ENCODE measurements at regions not wholly inside any gene's neighbourhood (a gene's known extent, or its start where the extent isn't known, plus 50 kb on each side); places are given as distances from the start of the nearest gene placed in this dataset.

DNA sequence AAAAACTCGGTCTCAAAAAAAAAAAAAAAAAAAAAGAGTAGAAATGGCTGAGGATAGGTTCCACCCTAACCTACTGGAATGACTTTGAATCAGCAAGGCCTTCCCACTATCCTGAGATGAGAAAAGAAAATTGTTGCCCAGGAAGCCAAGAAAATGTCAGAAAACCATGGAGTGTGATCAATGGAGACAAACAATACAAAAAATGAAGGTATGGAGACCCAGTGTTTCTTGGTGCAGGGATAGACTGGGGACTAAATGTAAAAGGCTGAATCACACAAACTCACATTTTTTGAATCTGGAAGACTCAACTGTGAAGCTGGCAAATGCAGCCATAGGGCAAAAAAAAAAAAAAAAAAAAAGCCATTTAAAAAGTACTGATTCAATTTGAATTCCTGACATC is 364.3 kb upstream of the ANKRD30A start:
- Histone ChIP-seq H3K27ac (no peak overlapping the region), H3K36me3 (no peaks in the 10 kb centered on the region), H3K4me1 (no peaks in the 10 kb centered on the region), H3K27me3 (no peaks in the 10 kb centered on the region), H3K9me3 (no peaks in the 10 kb centered on the region), H3K4me3 (no peak overlapping the region)
- TF ChIP-seq, protein P1, sequence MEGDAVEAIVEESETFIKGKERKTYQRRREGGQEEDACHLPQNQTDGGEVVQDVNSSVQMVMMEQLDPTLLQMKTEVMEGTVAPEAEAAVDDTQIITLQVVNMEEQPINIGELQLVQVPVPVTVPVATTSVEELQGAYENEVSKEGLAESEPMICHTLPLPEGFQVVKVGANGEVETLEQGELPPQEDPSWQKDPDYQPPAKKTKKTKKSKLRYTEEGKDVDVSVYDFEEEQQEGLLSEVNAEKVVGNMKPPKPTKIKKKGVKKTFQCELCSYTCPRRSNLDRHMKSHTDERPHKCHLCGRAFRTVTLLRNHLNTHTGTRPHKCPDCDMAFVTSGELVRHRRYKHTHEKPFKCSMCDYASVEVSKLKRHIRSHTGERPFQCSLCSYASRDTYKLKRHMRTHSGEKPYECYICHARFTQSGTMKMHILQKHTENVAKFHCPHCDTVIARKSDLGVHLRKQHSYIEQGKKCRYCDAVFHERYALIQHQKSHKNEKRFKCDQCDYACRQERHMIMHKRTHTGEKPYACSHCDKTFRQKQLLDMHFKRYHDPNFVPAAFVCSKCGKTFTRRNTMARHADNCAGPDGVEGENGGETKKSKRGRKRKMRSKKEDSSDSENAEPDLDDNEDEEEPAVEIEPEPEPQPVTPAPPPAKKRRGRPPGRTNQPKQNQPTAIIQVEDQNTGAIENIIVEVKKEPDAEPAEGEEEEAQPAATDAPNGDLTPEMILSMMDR (IDR thresholded peaks at IDR 0.05): no peak
- no peak for TF ChIP-seq POLR2A (IDR thresholded peaks at IDR 0.05)
- DNase-seq: no peak

DNA sequence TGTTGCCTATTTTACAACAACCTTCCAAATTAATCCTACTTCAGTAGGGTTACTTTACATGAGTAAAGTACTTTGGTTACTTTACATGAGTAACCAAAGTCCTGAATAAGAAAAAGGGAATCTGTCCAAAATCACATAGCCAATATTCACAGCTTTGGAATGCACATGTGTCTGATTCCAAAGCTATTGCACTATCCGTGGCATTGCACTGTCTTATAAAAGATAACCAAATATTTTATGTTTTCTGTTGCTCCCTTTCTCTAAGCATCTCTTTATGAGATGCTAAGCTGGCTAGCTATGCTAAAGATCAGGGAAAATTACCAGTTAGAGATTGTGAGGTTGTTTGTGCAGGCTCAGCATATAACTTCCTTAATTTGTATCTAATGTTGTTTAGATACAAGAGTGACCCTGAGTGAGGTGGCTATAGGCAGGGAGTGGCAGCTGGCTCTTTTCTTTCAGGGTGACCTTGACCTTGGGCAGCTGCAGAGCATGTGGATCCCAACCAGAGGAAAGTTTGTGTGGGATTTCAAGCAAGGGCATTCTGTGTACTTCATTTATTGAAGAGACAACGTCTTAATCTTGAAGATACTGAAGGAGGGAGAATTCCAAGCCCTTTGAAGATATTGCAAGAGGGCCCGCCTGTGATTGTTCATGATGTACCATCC is 366.1 kb upstream of the ANKRD30A start:
- Histone ChIP-seq H3K36me3 (no peaks in the 10 kb centered on the region), H3K9me3 (no peaks in the 10 kb centered on the region), H3K27ac (no peak overlapping the region), H3K4me3 (no peak overlapping the region), H3K27me3 (no peaks in the 10 kb centered on the region), H3K4me1 (no peaks in the 10 kb centered on the region)
- TF ChIP-seq, protein P1 (IDR thresholded peaks at IDR 0.05): no peak
- no peak for TF ChIP-seq POLR2A (IDR thresholded peaks at IDR 0.05)
- DNase-seq: no peak

DNA sequence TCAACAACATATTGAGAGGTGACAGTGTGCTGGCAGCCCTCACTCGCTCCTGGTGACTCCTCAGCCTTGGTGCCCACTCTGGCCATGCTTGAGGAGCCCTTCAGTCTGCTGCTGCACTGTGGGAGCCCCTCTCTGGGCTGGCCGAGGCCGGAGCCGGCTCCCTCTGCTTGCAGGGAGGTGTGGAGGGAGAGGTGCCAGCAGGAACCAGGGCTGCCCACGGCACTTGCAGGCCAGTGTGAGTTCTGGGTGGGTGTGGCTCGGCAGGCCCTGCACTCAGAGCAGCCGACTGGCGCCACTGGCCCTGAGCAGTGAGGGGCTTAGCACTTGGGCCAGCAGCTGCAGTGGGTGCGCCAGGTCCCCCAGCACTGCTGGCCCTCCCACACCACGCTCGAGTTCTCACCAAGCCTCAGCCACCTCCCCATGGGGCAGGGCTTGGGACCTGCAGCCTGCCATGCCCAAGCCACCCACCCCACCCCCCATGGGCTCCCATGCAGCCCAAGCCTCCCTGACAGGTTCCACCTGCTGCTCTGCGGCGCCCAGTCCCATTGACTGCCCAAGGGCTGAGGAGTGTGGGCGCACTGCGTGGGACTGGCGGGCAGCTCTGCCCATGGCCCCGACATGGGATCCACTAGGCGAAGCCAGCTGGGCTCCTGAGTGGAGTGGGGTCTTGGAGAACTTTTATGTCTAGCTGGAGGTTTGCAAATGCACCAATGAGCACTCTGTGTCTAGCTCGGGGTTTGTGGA is 377.1 kb upstream of the ANKRD30A start:
- TF ChIP-seq, protein P1 (IDR thresholded peaks at IDR 0.05): no peak
- no peak for TF ChIP-seq POLR2A (IDR thresholded peaks at IDR 0.05)
- no peak overlapping the region for H3K27ac ChIP-seq
- H3K36me3 ChIP-seq: no peaks in the 10 kb centered on the region
- no peak for DNase-seq
- H3K9me3 ChIP-seq: no peaks in the 10 kb centered on the region
- no peak overlapping the region for H3K4me3 ChIP-seq
- no peaks in the 10 kb centered on the region for H3K27me3 ChIP-seq
- no peaks in the 10 kb centered on the region for H3K4me1 ChIP-seq

DNA sequence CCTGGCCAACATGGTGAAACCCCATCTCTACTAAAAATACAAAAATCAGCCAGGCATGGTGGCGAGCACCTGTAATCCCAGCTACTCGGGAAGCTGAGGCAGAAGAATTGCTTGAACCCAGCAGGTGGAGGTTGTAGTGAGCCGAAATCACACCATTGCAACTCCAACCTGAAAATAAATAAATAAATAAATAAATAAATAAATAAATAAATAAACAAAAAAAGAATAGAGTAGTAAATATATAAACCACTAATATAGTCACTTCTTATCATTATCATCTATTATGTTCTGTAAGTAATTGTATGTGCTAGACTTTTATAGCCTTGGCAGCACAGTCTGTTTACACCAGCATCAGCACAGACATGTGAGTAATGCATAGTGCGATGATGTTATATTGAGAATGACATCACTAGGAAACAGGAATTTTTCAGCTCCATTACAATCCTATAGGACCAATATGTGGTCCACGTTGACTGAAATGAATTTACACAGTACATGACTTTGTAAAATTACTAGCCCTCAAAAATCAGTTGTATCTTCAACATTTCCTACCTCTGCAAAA is 385.4 kb upstream of the ANKRD30A start:
- H3K27ac ChIP-seq: no peak overlapping the region
- no peak for TF ChIP-seq POLR2A (IDR thresholded peaks at IDR 0.05)
- TF ChIP-seq, protein P1 (IDR thresholded peaks at IDR 0.05): no peak
- H3K27me3 ChIP-seq: no peaks in the 10 kb centered on the region
- no peak for DNase-seq
- H3K9me3 ChIP-seq: no peaks in the 10 kb centered on the region
- H3K4me3 ChIP-seq: no peak overlapping the region
- H3K4me1 ChIP-seq: no peaks in the 10 kb centered on the region
- H3K36me3 ChIP-seq: no peaks in the 10 kb centered on the region

DNA sequence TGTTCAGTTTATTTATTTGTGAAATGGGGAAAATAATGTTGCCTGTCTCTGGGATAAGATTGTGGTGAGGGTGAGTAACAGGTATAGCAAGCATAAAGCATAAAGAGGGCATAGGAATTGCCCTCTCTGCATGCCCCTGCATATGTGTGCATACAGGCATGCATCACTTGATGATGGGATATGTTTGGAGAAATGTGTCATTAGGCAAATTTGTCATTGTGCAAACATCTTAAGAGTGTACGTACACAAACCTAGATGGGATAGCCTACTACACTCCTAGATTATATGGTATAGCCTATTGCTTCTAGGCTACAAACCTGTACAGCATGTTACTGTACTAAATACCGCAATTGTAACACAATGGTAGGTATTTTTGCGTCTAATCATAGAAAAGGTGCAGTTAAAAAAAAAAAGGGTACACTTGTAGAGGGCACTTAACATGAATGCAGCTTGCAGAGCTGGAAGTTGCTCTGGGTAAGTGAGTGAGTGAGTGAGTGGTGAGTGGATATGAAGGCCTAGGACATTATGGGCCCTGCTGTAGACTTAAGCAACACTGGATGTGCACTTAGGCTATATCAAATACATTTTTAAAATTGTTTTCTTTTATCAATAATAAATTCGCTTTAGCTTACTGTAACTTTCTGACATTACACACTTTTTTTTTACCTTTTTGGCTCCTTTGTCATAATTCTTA is 386.5 kb upstream of the ANKRD30A start:
- no peaks in the 10 kb centered on the region for H3K4me1 ChIP-seq
- no peak for DNase-seq
- no peaks in the 10 kb centered on the region for H3K36me3 ChIP-seq
- no peak overlapping the region for H3K4me3 ChIP-seq
- no peaks in the 10 kb centered on the region for H3K27me3 ChIP-seq
- no peak overlapping the region for H3K27ac ChIP-seq
- no peak for TF ChIP-seq POLR2A (IDR thresholded peaks at IDR 0.05)
- TF ChIP-seq, protein P1 (IDR thresholded peaks at IDR 0.05): no peak
- no peaks in the 10 kb centered on the region for H3K9me3 ChIP-seq

Measured in Peyer's patch (tissue), 4 donors.